ENCODE measurements at regions not wholly inside any gene's neighbourhood (a gene's known extent, or its start where the extent isn't known, plus 50 kb on each side); places are given as distances from the start of the nearest gene placed in this dataset.

- no peak overlapping the region for H2BK5ac ChIP-seq (ENCODE audit: low read depth, low read length)
- no peak for FAIRE-seq
- H2BK120ac ChIP-seq (replicated peaks; ENCODE audit: low read depth, low read length), result no peak overlapping the region
- no peak overlapping the region for H4K5ac ChIP-seq (ENCODE audit: insufficient read length, low read depth, low read length)
- H3K56ac ChIP-seq (replicated peaks; ENCODE audit: insufficient read length, low read depth, low read length), result no peak overlapping the region
- no peak overlapping the region for H3K27ac ChIP-seq (ENCODE audit: low read depth, low read length)
- no peaks in the 10 kb centered on the region for H3K23me2 ChIP-seq (ENCODE audit: low read depth, low read length)
- H3K79me1 ChIP-seq (ENCODE audit: low read depth, low read length), result no peaks in the 10 kb centered on the region
- CTCF ChIA-PET (ENCODE audit: partially characterized antibody), result interaction anchor here (0.7 kb wide), 1 partner anchor 74 kb away, joined by 3 read pairs; no protein-coding TSS in a partner anchor
- POLR2A ChIA-PET (ENCODE audit: partially characterized antibody), result no interaction called here
- H4K8ac ChIP-seq (ENCODE audit: extremely low read depth, insufficient read depth, low read length), result no peak overlapping the region
- H3K23ac ChIP-seq (ENCODE audit: insufficient read length), result no peak overlapping the region
- no peaks in the 10 kb centered on the region for H3K27me3 ChIP-seq (replicated peaks in 1 of 4; ENCODE audit: control insufficient read depth in 3 of 4, extremely low read depth in 1 of 4, insufficient read depth in 3 of 4, low read length in 3 of 4)
- no peak overlapping the region for H3K4me2 ChIP-seq (ENCODE audit: insufficient read depth in 1 of 2, low read depth in 2 of 2, low read length in 2 of 2)
- no peak overlapping the region for H4K91ac ChIP-seq (replicated peaks; ENCODE audit: insufficient read length, low read length)
- H3K4me1 ChIP-seq (replicated peaks in 1 of 4; ENCODE audit: control insufficient read depth in 3 of 4, insufficient read depth in 4 of 4, low read length in 3 of 4), result no peaks in the 10 kb centered on the region; a peak in 1 of 7 replicates
- H2BK12ac ChIP-seq (ENCODE audit: low read depth, low read length), result no peak overlapping the region
- no peaks in the 10 kb centered on the region for H3K9me3 ChIP-seq (ENCODE audit: insufficient read depth in 2 of 2, low read depth in 1 of 2, low read length in 1 of 2)
- H3K18ac ChIP-seq (ENCODE audit: extremely low read depth, low read length), result no peak overlapping the region
- no peak overlapping the region for H2AK5ac ChIP-seq (ENCODE audit: low read depth, low read length)
- no peak overlapping the region for H2BK15ac ChIP-seq (ENCODE audit: low read length)
- WGBS, 2 experiments (ENCODE audit: extremely low coverage in 1 of 2, insufficient coverage in 1 of 2, insufficient read length in 1 of 2, insufficient replicate concordance in 2 of 2, low coverage in 1 of 2, low lambda C conversion rate in 2 of 2, missing lambda C conversion rate in 1 of 2), result 100% methylated on average over 1 of the region's 1 CpG; no CpG with 5 or more reads in 1 of the 2 experiments
- H2AFZ ChIP-seq (ENCODE audit: low read length), result no peak overlapping the region
- H4K20me1 ChIP-seq (replicated peaks in 1 of 2; ENCODE audit: control insufficient read depth in 1 of 2, insufficient read depth in 2 of 2, low read length in 2 of 2), result no peaks in the 10 kb centered on the region
- no peak overlapping the region for H2BK20ac ChIP-seq (ENCODE audit: low read length)
- H3K9ac ChIP-seq (replicated peaks in 1 of 4; ENCODE audit: extremely low read depth in 1 of 4, low read depth in 3 of 4, low read length in 3 of 4), result no peak overlapping the region
- no peak overlapping the region for H3K4me3 ChIP-seq (ENCODE audit: extremely low read depth in 1 of 4, insufficient read depth in 2 of 4, low read depth in 3 of 4, low read length in 4 of 4)
- DNase-seq (ENCODE audit: low read depth in 1 of 2, low spot score in 2 of 2), result no peak
- H3K4ac ChIP-seq (replicated peaks; ENCODE audit: insufficient read length, low read depth, low read length), result no peak overlapping the region
- H3K14ac ChIP-seq (ENCODE audit: insufficient read length), result no peak overlapping the region
- H3K36me3 ChIP-seq (ENCODE audit: control insufficient read depth in 2 of 4, insufficient read depth in 4 of 4, low read length in 3 of 4), result no peaks in the 10 kb centered on the region
- no peak for TF ChIP-seq TAF1 (IDR thresholded peaks at IDR 0.05; ENCODE audit: low read depth, low read length)
- no peak for TF ChIP-seq ATF2 (IDR thresholded peaks at IDR 0.05; ENCODE audit: low read length)
- no peak for TF ChIP-seq MAFK (IDR thresholded peaks at IDR 0.05; ENCODE audit: low read depth, low read length)
- no peak for TF ChIP-seq MAX (IDR thresholded peaks at IDR 0.05)
- TF ChIP-seq E2F6 (IDR thresholded peaks at IDR 0.05), result no peak
- no peak for TF ChIP-seq SAP30 (IDR thresholded peaks at IDR 0.05; ENCODE audit: insufficient read depth, insufficient replicate concordance, low read length)
- no peak for TF ChIP-seq CTCF (IDR thresholded peaks at IDR 0.05; ENCODE audit: control extremely low read depth in 1 of 3, insufficient read depth in 1 of 3, low read depth in 1 of 3, low read length in 3 of 3)
- no peak for TF ChIP-seq TAF7 (optimal IDR thresholded peaks at IDR 0.05; ENCODE audit: borderline replicate concordance, low read depth, low read length)
- H3K79me2 ChIP-seq (ENCODE audit: control insufficient read depth in 1 of 2, insufficient read depth in 2 of 2, low read length in 2 of 2), result no peaks in the 10 kb centered on the region
Measured at GRCh38 chr1:115201598-115201997, 112.3 kb upstream of the TSPAN2 start.

Measured in H1 (cell line).